ENCODE measurements at regions not wholly inside any gene's neighbourhood (a gene's known extent, or its start where the extent isn't known, plus 50 kb on each side); places are given as distances from the start of the nearest gene placed in this dataset.

DNA sequence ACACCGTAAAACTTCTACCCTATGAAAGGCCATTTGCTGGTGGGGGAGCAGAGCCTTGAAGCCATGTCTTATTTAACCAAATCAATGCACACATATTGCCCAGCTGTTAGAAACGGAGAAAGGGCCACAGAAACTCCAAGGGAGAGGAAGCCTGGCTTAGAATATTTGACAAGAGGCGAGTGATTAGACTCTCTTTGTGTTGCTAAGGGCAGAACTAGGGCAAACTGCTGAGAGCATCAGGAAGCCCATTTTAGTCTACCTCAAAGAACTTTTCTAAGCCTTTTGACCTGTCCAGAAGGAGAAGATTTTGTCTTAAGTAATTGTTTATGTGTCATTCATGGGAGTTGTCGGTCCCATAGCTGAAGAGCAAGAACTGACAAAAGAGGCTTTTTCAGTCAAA lies 54.4 kb upstream of the CELF4 start:
- TF ChIP-seq, protein P1, sequence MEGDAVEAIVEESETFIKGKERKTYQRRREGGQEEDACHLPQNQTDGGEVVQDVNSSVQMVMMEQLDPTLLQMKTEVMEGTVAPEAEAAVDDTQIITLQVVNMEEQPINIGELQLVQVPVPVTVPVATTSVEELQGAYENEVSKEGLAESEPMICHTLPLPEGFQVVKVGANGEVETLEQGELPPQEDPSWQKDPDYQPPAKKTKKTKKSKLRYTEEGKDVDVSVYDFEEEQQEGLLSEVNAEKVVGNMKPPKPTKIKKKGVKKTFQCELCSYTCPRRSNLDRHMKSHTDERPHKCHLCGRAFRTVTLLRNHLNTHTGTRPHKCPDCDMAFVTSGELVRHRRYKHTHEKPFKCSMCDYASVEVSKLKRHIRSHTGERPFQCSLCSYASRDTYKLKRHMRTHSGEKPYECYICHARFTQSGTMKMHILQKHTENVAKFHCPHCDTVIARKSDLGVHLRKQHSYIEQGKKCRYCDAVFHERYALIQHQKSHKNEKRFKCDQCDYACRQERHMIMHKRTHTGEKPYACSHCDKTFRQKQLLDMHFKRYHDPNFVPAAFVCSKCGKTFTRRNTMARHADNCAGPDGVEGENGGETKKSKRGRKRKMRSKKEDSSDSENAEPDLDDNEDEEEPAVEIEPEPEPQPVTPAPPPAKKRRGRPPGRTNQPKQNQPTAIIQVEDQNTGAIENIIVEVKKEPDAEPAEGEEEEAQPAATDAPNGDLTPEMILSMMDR (conservative IDR thresholded peaks at IDR 0.05; ENCODE audit: control insufficient read depth, insufficient read depth, low read depth, low read length), result no peak
- no peak overlapping the region for H3K4me3 ChIP-seq (ENCODE audit: control insufficient read depth, low read depth, low read length)
- DNase-seq (ENCODE audit: low read depth), result no peak

DNA sequence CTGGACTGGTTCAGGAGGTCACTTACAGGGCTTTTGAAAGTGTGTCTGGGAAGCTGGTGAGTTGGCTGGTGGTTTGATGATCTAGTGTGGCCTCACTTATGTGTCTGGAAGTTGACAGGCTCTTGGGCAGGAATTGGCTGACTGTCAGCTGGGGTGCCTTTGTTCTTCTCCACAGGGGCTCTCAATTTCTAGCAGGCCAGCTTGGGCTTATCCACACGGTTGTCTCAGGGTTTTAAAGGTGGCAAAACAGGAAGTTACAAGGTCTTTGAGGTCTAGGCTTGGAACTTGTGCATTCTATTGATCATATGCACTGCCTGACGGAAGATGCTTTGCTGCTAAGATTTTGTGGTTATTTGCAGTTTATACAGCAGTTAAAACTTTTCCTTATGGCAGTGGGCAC lies 52.0 kb upstream of the CELF4 start:
- TF ChIP-seq, protein P1 (conservative IDR thresholded peaks at IDR 0.05; ENCODE audit: control insufficient read depth, insufficient read depth, low read depth, low read length), result no peak
- no peak overlapping the region for H3K4me3 ChIP-seq (ENCODE audit: control insufficient read depth, low read depth, low read length)
- no peak for DNase-seq (ENCODE audit: low read depth)

Measured in fibroblast of mammary gland (primary cell).